KBM-7 (cell line): ENCODE measurements at regions not wholly inside any gene's neighbourhood (a gene's known extent, or its start where the extent isn't known, plus 50 kb on each side); places are given as distances from the start of the nearest gene placed in this dataset.

ENCODE experiments used
- DNase-seq: peaks from one replicate; pipeline ENCODE4 v3.0.0-alpha.2; 2015
- in situ Hi-C: fragments of 300-500 bp; cut with MboI; formaldehyde crosslinking; loops from 2 replicates; pipeline ENCODE4 v1.14.3; 2020; ENCODE audit warnings: low sequenced_read_pairs, low pct_unique_long_range_greater_than_20kb, mixed read lengths

DNA sequence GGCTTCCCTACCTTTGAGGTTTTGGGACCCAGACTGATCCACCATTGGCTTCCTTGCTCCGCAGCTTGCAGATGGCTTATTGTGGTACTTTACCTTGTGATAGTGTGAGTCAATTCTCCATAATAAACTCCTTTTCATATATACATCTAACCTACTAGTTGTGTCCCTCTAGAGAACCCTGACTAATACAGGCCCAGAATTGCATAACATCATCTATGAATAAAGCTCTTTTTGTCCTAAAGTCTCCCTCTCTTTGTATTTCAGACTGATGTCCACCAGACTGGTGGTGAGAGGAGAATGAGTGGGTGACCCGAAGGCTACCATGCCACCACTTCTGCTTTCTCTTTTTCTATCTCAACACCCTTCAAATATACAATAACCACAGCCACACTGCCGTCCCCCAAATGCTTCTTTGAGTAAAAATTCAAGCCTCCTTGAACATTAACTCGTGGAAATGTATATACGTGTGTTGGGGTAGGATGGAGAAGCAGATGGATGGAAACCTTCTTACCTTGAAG is 265.7 kb downstream of the PTBP2 start:
- DNase-seq, result no peak
- in situ Hi-C loops, result no loop called here

DNA sequence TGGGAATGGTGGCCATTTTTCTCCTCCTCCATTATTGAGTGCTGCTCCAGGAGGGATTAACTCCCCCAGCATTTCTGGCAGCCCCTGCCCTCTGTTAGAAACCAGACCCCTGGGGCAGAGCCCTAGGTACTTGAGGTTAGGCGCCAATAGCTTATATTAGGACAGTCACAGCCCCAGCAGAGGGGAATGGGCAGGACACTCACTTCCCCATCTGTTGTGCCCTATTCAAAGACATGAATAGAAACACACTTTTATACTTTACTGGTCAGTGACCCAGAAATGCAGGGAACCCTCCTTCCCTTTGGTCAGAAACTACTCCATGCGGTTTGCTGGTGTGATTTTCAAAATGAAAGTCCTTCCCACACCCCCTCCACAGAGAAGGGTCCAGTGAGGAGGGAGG is 267.7 kb downstream of the PTBP2 start:
- no peak for DNase-seq

DNA sequence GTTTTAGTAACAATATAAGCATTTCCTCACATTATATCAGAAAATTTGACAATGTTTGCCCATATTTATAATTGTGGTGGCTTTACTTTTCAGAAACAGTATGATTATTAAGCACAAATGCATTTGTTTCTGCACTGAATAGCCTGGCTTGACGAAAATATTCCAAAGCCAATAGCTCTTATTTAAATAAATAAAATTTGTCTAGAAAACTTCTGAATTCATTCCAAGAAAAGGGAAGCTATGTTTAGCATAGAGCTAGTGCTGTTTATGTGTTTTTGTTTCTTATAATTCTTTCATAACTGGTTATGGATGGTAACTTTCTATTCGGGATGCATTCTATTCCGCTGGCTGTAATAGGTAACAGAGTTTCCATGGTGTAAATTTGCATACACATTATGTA is 268.6 kb downstream of the PTBP2 start:
- in situ Hi-C loops, result no loop called here
- no peak for DNase-seq

More for the DNA sequence above, 267.7 kb downstream of the PTBP2 start:
- in situ Hi-C loops, result no loop called here

- in situ Hi-C loops, result no loop called here
These were observed 269.7 kb downstream of the PTBP2 start for GRCh38 chr1:96991261-96991660.

GRCh38 chr1:96992871-96993270 is 271.3 kb downstream of the PTBP2 start:
- in situ Hi-C loops, result no loop called here
- DNase-seq, result no peak

More at GRCh38 chr1:96991261-96991660, 269.7 kb downstream of the PTBP2 start:
- DNase-seq, result no peak

- no peak for DNase-seq
- in situ Hi-C loops, result no loop called here
These were observed 273.8 kb downstream of the PTBP2 start for GRCh38 chr1:96995351-96995750.

DNA sequence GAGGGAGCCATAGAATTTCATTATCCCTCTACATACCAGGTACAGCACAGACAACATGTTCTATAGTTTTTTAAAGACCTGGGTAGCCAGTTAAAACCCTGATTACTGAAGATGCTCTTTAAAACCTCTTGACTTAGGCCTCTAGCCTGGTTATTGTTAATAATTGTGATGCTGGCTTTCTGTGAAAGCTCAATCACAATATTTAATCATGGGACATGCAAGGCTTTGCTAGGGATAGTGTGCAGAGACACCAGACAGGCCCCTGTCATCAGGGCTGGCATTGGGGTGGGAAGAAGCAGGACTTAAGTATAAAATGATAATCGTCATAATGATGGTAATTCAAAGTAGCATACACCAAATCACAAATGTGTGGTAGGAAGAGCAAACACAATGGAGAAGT is 274.4 kb downstream of the PTBP2 start:
- in situ Hi-C loops, result no loop called here

DNA sequence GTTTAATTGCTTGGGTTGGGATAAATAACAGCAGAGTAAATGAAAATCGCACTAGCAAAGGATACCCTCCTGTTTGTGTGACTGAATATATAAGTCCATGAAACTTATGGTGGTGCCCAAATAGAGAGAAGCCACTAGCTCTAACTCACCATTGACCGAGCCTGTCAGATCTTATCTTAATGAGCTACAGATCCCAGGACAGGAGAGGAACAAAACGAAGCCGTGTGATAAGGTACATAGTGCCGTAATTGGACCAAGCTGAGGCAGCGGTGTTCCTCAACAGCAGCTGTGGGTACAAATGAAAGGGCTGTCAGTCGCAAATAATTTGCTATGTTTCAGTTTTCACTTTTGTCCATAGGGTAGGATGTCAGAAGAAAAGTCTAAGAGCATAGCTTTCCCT is 276.1 kb downstream of the PTBP2 start:
- in situ Hi-C loops, result no loop called here
- DNase-seq, result no peak

More for the DNA sequence above, 274.4 kb downstream of the PTBP2 start:
- DNase-seq, result no peak

DNA sequence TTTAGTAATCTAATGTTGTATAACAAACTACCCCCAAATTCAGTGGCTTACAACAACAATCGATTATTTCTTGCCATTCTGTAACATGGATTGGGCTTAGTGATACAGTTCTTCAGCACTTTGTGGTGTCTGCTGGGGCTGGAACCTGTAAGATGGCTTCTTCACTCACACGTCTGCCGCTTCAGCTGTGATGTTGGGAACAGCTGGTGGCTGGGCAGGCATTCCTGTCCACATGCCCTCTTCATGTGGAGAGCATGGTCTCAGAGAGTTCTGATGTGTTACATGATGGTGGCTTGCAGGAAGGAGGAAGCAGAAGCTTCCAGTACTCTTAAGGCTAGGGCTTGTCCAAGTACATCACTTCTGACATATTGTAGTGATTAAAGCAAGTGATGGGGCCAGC is 276.9 kb downstream of the PTBP2 start:
- in situ Hi-C loops, result no loop called here
- no peak for DNase-seq

DNA sequence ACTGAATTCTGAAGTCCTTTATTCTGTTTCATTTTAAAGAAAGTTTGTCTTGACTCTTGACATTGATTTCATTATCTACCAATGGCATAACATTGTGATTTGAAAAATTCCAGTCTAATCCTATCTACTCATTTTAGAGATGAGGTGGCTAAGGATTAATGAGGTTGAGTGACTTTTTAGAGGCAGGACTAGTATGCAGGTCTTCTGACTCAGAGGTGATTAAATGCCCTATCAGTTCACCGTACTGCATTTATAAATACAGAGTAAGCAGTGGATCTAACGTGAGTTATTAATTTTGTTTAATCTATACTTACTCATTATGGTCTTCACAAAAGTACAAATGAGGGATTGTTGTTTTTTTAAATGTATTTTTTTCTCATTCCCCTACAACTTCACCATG is 277.6 kb downstream of the PTBP2 start:
- in situ Hi-C loops, result no loop called here
- DNase-seq, result no peak

DNA sequence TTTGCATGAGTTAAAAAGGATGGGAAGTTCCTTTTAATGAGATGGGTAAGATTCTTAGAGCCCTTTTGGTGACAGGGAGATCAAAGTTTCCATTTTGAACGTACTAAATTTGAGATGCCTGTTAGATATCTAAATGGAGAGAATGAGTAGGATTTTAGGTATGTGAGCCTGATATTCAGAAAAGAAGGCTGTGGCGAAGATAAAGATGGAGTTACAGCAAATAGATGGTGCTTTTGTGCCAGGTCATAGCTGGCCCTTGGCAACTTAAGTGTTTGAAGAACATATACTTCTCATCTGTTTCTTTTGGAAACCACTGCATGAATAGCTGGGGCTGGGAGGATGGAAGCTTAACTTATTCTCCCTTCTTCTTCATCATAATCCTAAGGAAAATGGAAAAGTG is 282.5 kb downstream of the PTBP2 start:
- no peak for DNase-seq
- in situ Hi-C loops, result no loop called here

DNA sequence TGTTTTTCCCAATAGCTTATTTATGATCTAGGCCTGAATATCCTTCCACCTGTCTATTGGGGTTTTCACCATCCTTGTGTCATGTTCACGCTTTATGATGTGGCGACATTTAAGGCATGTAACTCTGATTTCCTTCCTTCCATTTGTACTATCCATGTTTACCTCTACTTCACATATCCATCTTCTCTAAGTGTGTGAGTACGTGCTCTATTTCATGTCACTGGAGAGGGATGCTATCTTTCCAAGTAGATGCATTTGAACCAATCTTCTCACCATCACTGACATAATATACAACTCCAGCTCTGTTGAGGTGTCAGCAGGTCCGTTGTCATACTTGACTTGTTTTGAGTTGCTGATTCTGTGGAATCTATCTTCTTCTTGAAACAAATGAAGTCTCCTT is 283.2 kb downstream of the PTBP2 start:
- DNase-seq, result no peak
- in situ Hi-C loops, result no loop called here

DNA sequence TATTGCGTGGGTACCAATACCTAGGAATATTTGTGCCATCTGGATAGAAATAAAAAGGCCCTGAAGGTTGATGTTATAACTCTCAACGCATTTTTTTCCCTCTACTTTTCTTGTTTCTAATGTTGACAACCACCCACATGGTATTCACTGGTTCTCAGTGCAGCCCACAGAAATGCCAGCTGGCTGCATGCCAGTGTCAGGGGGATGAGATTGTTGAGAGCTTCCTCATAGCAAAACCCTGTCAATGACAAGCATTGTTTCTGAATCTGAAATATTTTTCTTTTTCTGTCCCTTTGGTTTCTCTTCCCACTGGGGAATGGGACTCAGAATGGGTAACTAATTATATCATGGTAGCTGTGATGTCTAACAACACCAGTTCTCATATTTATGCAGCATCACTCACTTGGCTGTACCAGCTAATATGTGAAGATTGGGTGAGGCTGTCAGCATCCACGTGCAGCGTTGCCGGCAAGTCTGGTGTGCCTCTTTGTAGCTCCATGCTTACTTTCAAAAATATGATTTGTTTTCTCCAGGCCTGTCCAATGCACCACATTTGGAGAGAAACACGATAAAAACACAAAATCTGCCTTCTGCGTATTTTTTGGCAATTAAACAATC is 284.6 kb downstream of the PTBP2 start:
- no peak for DNase-seq

GRCh38 chr1:97007840-97008604 is 286.4 kb downstream of the PTBP2 start:
- in situ Hi-C loops, result no loop called here
- no peak for DNase-seq

More for the DNA sequence above, 284.6 kb downstream of the PTBP2 start:
- in situ Hi-C loops, result no loop called here

DNA sequence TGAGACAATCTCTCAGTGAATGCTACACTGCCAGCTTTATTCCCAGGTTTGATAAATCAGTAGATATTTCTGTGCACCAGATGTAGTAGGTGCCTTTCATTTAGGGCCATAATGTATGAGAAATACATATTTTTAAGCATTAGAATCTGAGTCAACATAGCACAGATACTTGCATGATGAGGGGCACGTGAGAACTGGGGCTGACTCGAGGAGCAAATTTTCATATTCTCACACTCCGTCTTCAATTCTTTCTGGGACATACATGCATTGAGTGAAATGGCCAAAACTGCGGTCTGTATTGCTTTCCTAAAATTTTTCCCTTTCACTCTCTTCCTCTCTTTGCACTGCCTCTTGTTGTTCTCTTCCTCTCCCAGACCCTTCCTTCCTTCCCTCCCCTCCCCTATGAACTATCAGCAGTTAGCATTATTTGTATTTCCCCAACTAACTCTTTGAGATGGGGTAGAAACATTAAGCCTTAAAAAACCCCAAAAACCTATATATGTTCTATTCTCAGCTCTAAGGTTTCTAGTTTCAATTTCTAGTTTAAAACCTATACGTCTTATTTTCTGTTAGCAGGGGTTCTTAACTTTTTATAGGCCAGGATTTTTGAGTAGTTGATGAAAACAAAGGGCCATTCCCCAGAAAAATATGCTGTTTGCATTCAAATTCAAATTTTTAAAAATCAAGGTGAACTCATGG is 289.1 kb downstream of the PTBP2 start:
- no peak for DNase-seq
- in situ Hi-C loops, result no loop called here

GRCh38 chr1:97013136-97013535 is 291.6 kb downstream of the PTBP2 start:
- no peak for DNase-seq
- in situ Hi-C loops, result no loop called here

GRCh38 chr1:97013941-97014340 is 292.4 kb downstream of the PTBP2 start:
- DNase-seq, result no peak
- in situ Hi-C loops, result no loop called here

DNA sequence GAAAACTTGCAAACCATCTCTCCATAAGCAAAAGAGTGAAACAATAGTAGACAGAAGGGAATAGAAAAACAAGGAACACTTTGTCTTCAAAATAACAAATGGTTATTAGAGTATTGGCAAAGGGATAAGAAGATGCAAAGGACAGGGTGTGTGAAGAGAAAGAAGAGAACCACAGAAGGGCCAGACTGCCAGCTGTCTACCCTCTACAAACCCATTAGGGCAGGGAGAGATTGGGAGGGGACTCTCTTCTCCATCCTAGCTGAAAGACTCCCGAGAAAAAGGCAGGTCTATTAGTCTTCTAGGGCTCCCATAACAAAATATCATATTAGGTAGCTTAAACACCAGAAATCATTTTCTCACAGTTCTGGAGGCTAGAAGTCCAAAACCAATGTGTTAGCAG is 292.8 kb downstream of the PTBP2 start:
- DNase-seq, result no peak
- in situ Hi-C loops, result no loop called here

DNA sequence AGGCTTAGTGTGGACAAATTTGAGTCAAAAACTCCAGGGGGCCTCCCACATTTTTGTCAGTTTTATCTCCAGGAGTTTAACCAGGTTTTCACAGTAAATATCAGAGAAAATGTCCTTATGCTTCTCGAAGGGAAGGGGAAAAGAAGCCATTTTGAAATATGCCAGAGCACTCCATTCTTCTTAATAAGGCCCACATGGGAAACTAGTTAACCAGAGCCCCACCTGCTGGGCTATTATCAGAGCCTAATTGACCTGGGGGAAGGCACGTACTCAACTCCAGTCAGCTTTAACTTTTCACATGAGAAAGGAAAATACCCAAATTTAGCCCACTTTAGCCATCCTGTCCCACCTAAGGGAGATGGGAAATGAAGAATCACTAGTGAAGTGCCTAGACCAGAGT is 296.3 kb downstream of the PTBP2 start:
- no peak for DNase-seq
- in situ Hi-C loops, result no loop called here
